Inflammatory macrophage treated with lipopolysaccharide for 1 hour (primary cell): ENCODE measurements at regions not wholly inside any gene's neighbourhood (a gene's known extent, or its start where the extent isn't known, plus 50 kb on each side); places are given as distances from the start of the nearest gene placed in this dataset.
A peak's percentile ranks its signal among the peaks of the same experiment; 100 is the strongest.
"Not testable (repeated sequence)": the region's sequence is repeated elsewhere in the genome, so short reads cannot be mapped to it uniquely, and the experiment has no call there.

Experiments
- DNase-seq, 2 donors: peaks; one replicate each; pipeline ENCODE4 v3.0.0-alpha.2; 2020 to 2022

DNA sequence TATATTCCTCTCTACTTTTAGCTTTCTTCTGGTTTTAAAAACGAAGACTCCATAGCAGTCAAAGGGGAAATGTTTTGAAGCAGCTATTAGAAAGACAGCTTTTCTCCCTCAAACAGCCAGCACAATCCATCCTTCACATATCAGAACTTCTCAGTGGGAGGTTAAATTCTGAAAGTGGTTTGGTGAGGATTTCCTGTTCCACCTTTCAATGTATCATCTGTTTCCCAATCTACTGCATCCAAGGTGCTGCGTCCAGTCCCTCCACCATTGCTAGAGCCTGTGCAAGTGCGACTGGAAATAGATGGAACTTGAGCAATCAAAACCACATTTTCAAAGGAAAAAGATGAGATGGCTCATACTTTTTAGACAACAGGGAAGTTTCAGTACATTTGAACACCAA, 508.3 kb upstream of the ARID1B start:
- DNase-seq = no peak

DNA sequence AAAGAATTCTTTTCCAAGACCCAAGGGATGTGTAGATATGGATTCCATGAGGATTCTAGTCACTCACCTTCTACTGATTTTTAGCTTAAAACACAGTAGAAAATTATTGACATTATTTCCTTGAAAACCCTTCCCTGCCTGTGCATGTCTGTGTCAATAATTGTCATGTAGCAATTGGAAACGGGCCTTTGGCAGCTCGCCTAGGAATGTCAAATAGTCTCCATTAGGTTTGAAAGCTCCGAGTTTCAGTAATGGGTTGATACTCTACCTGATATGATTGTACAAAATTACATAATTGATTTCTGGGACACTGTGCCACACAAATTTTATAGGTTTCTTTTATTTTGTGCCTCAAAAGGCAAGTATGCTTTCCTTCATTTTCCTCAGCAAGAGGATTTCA, 515.2 kb upstream of the ARID1B start:
- DNase-seq = no peak

DNA sequence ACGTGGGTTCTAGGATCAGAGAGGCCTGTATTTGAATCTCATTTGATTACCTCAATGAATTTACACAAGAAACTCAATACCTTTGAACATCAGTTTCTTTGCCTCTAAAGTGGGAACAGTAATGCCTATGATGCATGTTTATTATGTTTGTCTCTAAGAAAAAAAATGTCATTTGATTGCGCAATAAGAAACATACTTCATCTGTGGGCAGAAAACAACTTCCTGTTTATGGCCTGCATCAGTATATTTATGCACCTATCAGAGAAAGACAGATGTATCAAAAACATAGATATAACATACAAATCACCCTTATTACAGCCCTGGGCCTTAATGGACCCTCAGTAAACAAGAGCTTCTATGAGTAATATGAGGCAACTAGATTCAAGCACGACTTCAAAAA, 516.4 kb upstream of the ARID1B start:
- DNase-seq = no peak

DNA sequence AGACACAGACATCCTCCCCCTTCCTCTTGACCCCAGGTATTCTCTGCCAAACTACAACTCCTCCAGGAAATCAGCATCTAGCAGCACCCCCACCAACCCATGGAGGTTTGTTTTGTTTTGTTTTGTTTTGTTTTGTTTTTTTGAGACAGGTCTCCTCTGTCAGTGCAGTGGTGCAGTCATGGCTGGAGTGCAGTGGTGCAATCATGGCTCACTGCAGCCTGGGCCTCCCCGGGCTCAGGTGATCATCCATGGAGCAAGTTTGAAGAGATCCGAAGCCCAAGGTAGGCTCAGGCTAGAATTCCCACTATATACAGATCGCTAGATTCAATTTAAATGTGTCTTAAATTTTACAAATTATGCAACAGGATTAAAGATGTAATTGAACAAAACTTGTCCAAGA, 518.2 kb upstream of the ARID1B start:
- no peak for DNase-seq

DNA sequence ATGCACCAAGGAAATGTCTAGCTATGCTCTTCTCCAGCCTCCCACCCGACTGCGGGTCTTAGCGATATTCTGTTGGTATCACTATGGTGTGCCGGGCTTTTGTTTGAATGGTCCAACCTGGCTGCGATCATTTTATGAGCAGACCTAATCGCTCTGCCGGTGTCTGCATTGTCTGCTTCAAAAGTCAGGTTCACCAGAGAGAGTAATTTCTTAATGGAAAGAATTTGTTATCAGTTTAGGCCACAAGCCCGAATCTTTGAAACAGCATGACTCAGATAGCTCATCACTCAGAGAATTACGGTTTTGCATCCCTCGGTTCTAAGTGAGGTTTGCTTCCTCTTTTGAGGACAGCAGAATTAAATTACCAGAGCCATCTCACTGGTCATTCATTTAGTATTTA, 521.0 kb upstream of the ARID1B start:
- DNase-seq = no peak

DNA sequence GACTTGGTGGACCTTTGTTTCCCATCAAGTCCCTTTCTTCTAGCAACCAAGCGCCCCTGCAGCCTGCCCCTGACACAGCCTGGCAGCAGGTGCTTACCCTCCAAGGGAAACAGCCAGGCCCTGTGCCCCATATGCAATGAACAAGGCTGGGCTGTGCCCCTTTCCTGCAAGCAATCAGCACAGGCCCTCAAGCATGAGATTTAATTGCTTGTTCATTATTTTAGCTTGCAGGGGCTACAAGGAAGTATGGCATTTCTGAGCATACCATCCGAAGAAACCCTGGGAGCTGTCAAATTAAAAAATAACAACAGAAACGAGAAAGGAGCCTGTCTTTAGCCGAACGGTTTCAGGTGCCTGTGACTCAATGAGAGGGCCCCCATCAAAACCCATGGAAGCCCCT, 522.9 kb upstream of the ARID1B start:
- no peak for DNase-seq

DNA sequence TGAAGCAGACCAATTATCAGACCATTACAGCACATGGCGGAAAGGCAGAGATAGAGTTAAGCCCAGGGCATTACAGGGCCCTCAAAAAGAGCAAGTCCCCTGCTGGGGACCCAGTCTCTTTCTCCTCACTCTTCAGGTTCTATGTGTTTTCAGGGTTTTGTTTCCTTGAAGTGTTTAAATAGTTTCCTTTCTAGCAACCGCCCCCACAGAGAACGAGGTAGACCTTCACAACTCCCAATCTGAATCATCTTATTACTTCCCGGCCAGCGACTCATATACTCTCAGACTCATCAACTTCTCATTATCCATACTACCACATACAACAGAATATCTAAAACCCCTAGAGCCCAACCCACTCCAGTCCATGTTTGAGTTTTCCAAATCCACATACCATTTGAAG, 526.6 kb upstream of the ARID1B start:
- no peak for DNase-seq

DNA sequence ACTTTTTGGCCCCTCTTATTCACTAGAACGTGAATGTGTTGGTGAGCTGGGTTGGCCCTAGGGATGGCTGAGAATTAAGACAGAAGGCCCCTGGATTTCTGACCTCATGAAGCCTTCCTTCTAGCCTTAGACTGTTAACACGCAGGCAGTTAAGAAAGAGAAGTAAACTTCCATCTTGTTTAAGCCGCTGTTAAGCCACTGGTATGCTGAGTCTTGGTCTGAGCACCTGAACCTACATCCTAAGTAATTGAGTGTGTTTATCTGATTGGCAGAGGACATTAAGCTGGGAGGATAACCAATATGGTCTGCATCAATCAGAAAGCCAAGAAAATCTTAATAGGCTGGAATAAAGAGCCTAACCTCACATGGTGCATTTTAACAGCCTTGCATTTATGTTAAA, 535.0 kb upstream of the ARID1B start:
- DNase-seq = no peak

DNA sequence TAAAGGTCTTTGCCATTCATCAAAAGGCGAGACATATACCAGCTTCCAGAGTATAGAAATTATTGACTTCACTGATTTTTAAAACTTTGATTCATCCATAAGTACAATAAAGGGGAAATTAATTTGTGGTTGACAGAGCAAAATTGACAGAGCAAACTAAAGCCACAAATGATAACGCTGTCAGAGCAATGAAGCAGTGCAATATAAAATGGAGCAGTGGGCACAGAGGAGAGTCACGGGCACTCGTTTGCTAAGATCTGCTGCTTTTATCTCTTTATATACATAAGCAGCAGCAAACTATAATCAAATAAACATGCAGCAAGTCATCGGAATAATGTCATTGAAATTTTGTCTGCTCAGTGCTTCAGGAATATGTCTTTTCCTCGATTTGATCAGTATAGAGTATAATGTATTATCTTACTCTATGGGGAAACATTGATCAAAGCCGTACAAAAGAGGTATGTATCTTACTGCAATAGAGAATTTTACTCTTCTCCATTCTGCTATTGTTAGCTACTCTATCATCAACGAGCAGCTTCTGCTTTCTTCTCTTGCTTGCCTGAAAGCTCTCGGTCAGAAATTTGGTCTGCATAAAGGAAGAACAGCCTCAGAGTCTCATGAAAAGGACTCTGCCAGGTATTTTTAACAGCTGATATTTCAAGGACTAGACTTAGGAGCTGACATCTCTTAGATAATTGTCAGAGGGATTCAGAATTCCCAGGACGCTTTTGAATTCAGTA, 546.0 kb upstream of the ARID1B start:
- peak in 1 of 2 donors; percentile 1 for DNase-seq

DNA sequence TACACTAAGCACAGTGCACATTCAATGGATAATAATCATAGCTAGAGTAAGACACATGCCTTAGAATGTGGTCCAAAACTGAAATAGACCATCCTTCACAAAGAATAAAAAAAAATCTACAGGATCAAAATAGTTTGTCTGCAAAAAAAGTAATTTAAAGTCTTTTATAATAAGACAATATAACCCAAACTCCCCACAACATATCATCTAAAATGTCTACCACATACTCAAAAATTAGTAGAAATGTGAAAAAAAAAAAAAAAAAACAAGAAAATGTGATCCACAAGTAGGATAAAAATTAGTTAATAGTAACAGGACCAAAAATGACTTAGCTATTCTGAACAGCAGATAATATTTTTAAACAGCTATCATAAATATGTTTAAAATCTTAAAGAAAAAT, 557.2 kb upstream of the ARID1B start:
- no peak for DNase-seq

DNA sequence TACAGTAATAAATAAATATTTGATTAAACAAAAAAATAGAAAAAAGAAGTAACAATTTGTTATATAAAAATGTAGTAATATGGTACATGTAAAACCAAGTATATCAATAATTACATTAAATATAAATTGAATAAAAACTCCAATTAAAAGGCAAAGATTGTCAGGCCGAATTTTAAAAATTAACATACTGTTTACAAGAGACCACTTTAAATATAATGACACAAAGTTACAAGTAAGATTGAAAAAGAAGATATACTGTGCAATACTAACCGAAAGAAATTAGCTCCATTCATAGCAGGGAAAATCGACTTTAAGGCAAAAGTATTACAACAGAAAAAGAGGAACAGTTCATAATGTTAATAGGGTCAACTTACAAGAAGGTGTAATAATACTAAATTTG, 571.5 kb upstream of the ARID1B start:
- no peak for DNase-seq

DNA sequence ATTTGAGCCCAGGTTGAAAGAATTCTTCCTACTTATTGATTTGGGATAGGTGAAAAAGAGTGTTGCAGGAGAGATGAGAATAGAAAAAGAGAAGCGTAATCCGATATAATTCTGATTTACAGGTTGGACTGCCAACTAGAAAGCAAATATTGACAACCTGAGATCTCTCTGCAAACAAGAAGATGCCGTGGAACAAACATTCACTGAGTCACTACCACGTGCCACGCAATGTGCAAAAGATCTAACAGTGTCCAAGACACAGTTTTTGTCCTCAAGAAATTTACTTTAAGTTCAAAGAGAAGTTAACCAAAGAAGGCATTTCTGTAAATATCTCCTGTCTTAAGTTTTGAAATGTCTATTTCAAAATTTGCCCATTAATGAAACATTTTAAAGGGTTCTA, 578.0 kb upstream of the ARID1B start:
- no peak for DNase-seq

DNA sequence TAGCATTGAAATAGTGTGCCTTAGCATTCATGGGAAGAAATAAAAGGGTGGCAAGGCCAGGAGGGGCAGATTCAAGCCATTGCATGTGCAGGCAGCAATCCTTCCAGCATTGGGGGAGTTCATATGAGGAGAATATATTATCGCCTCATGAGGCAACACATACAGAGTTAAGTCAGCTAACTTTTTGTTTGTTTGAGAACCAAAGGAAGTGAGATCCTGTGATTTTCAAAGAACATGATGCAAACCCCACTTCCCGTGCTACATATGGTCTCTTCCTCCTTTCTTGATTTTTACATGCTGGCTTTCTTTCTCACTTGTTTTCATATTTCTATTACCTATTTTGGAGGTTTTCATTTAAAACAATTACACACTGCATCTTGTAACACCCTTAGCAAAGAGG, 579.7 kb upstream of the ARID1B start:
- peak; percentile 22 to 60 for DNase-seq

DNA sequence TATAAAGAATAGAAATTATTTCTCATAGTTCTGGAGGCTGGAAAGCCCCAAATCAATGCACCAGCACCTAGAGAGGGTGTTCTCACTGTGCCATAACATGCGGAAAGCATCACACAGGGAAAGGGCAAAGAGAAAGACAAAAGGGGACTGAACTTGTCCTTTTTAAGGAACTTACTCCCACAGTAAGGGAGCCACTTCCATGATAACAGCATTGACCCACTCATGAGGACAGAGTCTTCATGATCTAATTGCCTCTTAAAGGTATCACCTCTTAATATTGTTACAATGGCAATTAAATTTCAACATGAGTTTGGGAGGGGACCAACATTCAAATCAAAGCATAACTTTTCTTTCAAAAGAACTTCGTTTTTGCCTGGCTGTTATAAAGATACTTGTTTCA, 582.2 kb upstream of the ARID1B start:
- DNase-seq = peak; percentile 1 to 51

DNA sequence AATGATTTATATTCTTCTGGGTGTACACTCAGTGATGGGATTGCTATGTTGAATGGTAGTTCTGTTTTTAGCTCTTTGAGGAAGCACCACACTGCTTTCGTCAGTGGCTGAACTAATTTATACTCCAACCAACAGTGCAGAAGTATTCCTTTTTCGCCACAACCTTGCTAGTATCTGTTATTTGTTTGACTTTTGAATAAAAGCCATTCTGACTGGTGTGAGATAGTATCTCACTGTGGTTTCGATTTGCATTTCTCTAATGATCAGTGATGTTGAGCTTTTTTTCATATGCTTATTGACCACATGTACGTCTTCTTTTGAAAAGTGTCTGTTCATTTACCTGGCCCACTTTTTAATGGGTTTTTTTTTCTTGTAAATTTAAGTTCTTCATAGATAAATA, 583.8 kb upstream of the ARID1B start:
- no peak for DNase-seq

DNA sequence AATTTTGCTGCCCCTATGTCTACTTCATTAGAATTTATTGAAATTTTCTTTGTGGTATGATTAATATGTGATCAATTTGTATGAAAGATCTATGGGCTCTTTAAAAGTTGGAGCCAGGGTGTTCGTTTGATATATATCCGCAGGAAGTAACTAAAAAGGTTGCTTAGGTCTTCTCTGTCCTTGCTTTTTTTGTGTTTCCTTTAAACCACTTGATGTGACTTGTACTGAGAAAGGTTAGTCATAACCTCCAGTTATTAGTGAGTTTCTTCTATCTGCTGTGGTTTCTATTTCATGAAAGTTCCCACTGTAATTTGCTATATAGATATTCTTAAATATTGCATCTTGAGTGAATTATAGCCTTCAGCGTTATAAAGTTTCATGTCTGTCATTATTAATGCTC, 585.3 kb upstream of the ARID1B start:
- DNase-seq = no peak

DNA sequence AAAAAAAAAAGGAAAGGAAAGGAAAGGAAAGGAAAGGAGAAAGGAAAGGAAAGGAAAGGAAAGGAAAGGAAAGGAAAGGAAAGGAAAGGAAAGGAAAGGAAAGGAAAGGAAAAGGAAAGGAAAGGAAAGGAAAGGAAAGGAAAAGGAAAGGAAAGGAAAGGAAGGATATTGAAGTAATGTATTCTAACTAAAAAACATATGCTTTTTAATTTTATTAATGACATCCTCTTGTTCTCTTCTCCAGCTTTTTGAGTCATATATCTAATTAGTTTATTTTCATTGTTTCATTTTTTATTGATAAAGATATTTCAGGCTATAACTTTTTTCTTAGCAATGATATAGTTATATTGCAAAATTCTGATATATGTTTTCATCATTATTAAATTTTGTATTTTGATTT, 585.8 kb upstream of the ARID1B start:
- DNase-seq = not testable (repeated sequence)

DNA sequence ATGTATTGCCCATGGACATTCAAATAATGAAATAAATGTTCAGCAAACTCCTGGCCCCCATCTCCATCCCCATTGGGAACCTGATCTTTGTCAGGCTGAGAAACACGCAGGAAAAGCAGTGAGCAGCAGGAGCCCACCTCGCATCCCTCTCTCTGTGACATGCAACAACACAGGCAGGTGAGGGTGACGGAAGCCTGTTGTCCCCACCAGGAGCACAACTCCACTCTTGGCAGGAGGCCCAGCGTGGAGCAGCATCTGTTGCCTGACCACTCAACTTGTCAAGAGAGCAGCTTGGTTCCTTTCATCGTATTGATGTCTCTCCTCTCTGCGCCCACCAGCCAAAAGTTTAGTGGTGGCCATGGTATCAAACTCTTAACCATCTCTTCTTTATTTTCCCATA, 586.9 kb upstream of the ARID1B start:
- no peak for DNase-seq

DNA sequence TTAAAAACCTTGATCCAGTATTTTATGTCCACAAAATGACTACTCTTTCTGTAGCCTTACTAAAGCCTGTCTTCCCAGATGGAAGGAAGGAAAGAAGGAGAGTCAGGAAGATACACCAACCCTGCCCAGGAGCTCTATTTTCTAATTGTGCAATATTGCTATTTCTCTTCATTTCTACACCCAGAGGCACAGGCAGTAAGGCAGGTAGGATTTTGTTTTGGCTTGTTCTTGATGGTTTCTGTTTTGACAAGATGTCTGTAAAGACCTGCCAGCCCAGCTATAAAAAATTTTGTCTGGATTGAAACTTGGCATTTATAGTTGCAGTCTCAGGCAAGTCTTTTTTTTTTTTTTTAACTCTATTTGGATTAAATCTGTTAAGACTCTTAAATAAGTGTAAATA, 587.5 kb upstream of the ARID1B start:
- no peak for DNase-seq

DNA sequence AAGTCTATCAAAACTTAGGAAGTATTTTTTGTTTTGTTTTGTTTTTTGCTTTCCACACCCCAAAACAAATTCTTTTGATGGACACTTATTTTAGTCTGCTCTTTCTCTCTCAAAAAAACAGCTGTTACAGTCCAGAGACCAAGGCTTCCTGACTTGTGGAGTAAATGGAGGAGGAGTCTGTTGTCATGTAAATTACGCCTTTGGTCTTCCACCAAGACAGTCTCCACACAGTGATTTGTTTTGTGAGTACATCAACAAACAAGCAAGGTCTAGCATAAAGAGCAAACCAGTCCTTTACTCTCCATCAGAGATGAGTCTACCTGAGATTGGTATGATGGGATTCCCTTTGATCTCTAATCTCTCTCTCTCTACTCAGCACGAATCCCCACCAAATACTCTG, 588.0 kb upstream of the ARID1B start:
- no peak for DNase-seq

DNA sequence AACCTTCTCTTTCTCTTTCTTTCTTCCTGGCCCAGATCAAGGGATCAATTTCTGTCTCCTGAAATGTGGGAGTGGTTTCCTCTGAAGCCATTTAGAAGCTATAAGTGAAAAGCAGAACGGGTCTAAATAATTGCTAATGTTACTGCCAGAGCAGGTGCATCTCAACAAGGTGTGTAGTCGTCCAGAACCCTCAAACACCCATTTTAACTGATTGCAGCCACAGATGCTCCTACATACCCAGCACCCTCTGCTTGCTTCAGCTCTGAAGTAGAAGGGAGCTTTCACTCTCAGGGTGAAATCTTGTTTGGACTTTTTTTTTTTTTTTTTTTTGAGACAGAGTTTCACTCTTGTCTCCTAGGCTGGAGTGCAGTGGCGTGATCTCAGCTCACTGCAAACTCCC, 592.1 kb upstream of the ARID1B start:
- no peak for DNase-seq

DNA sequence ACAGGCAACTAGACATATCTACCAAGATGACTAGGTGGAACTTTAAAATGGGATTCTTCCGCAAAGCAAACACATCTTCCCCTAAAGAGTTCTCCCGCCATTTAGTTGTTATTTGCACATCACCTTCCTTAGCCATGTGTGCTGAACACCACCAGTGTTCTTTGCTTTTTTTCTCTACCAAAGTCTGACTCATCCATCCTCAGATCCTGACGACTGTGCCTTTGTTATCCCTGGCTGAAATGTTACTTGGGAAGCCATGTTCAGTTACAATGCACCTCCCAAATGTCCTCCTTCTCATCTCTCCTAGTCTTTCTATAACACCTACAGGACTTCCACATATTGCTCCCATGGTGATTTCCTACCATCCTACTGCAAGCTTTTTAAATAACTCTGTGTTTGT, 593.5 kb upstream of the ARID1B start:
- DNase-seq = no peak

DNA sequence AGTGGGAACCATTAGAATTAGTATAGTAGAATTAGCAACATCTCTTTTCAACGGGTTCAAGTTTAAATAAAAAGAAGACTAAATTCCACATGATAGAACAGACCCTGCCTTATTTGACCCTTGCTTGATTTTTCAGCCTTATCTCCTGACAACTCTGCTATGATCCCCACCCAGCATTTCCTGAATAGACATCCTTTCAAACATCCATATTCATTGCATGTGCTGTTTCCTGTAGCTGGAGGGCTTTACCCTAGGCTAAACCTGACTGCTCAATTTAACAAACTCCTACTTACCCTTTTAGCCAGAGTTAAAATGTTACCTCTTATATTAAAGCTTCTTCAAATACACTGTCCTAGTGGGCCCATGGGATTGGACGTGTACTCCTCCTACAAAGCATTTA, 594.8 kb upstream of the ARID1B start:
- no peak for DNase-seq

DNA sequence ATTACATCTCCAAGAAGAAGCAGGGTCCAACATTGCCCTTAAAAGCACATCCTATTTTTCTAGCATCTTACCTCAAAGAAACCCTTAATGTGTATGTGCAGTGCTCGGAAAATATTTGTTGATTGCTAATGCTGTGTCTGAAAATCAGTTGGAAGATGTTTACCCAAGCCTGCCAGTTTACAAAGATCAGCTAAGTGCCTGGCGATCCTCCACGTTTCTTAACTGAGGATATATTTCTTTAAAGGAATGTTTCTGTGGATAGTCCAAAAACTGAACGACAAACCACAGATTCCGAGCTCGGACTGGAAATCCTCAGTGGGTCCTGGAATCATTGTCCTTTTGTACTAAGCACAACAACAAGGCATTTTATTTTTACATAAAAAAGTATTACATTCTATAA, 595.7 kb upstream of the ARID1B start:
- no peak for DNase-seq

DNA sequence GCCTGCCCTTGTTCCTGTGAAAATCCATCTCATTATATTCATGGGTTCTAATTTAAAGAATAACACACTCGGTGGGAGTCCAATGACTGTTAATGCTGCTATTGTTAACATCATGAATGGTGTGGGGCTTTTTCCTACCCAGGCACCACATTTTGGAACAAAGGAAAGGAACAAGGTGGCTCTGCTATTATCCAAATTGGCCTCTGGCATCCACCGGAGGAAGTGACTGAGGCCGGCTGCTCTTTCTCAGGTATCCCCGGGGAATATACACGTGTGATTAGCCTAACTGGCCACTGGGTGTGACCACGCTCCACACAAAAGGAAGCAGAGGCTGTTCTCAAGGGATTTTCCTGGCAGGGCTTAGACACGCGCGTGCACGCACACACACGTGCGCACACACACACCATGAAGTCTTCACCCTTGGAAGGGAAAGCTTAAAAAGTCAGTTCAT, 601.2 kb upstream of the ARID1B start:
- no peak for DNase-seq

DNA sequence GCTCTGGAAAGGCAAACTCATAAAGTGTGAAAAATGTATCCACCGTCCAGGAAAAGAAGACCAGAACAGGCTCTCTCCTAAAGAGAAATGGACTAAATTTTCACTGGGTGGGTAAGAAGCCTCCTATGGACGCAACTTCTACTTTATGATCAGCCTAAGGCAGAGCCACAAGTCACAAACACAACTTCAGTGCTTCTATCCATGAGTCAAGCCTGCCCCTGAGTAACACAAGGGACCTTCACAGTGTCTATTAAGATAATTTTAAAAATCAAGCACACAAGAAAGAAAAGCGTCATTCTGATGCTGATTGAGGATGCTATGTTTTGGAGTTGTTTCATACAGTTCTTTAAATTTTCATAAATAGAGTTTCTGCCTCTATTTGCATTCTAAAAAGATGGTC, 601.7 kb upstream of the ARID1B start:
- no peak for DNase-seq
